ENCODE measurements at regions not wholly inside any gene's neighbourhood (a gene's known extent, or its start where the extent isn't known, plus 50 kb on each side); places are given as distances from the start of the nearest gene placed in this dataset.

DNA sequence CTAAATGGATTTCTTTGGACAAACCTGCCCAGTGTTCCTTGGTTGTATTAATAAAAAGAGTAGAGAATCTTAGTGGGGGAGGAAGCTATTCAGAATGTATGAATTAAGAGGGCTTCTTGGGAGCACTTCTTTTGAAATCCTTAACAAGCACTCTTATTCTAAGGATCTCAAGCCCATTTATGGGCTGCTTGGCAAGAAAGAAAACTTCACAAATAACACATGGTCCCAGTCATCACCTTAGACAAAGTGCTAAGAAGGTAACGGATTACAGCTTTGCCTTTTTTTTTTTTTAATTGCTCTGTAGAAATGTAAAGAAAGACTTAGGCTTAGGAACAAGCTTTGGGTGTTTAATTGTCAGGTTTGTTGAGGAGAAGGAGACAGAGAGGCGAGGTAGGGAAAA is 76.6 kb upstream of the IPO9 start:
- no peak for DNase-seq

- DNase-seq = no peak
These were observed 75.5 kb upstream of the IPO9 start for GRCh38 chr1:201753492-201753891.

GRCh38 chr1:201754353-201754752 is 74.6 kb upstream of the IPO9 start:
- DNase-seq = no peak

DNA sequence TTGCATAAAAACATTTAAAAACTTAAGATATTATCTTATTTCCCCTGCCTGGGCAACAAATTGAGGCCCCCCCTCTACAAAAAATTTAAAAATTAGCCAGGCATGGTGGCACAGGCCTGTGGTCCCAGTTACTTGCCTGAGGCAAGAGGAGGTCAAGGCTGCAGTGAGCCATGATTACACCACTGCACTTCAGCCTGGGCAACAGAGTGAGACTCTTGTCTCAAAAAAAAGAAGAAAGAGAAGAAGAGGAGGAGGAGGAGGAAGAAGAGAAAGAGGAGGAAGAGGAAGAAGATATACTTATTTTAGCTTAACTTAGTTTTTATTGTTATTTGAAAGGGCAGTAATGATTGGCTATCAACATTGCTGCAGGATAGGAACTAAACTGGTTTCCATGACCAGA is 73.8 kb upstream of the IPO9 start:
- DNase-seq = no peak

- peak; percentile 64 for DNase-seq
These were observed 72.6 kb upstream of the IPO9 start for GRCh38 chr1:201756406-201756805.

- no peak for DNase-seq
These were observed 70.4 kb upstream of the IPO9 start for GRCh38 chr1:201758499-201759050.

DNA sequence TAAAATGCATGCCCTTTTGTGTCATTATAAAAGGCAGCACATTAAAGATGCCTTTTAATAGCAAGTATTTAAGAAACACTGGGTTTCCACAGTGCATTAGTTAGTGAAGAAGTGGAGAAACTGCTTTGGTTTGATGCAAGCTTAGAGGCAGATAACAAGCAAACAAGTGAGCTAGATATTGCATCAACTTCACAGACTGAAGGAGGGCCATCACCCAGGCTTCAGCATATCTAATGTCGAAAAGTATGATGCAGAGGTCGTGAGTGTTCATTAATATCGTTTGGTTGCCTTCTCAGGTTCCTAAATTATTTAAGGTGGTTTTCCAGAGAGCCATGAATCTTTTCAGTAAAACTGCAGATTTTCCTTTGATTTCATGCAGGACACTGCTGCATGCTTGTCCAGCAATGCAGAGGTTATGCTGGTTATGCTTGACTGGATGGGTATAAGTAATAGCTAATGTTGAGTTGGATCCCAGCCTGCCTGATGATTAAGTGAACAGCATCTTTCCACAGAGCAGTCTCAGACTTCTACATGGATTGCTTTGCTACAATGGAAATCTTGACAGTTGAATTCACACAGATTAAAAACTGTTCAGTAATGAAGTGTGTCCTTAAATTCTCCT is 69.7 kb upstream of the IPO9 start:
- peak; percentile 38 for DNase-seq

DNA sequence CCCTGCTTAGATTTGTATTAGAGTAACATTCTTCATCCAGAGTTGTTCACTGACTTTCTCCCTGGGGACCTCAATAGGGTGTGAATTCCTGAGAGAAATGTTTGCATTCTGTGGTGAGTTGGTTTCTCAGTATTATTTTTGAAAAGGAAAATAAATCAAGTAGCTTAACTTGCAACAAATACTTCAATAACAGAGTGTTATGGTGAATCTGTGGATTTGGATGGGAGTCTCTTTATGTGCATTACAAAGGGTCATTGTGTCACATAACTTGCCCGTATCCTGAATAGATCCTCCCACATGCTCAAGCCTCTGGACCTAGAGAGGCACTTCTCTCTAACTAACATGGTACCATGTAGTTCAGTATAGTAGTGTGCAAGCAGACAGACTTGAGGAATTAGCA is 68.4 kb upstream of the IPO9 start:
- no peak for DNase-seq

DNA sequence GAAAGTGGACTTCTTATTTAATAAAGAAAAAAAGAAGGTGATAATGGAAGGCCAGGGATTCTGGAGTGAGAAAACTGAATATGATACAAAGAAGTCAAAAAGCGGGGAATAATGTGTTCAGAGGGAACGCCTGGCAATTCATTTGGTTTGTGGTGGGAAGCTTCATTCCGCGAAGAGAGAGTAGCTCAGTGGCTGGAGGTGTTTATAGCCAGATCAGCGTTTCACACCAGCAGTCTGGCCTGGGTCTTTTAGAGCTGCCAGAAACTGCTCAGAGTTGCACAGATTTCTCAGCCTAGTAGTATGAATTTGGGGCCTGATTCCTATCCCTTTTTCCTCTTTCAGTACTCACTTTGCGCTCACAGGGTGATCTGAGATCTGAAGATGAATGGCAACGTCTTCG is 67.8 kb upstream of the IPO9 start:
- no peak for DNase-seq

- DNase-seq = no peak
These were observed 67.1 kb upstream of the IPO9 start for GRCh38 chr1:201761871-201762270.

DNA sequence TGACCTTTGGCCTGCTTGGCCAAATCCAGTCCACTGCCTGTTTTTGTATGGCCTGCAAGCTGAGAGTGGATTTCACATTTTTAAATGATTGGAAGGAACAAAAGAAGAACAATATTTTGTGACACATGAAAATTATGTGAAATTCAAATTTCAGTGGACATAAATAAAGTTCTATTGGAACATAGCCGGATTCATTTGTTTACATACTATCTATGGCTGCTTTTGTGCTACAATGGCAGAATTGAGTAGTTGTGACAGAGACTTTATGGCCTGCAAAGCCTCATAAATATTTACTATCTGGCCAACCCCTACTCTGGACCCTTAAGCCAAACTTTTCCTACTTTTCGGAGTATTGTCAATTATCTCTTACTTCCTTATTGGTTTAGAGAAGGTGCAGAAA is 66.6 kb upstream of the IPO9 start:
- no peak for DNase-seq

GRCh38 chr1:201763455-201764140 is 65.4 kb upstream of the IPO9 start:
- DNase-seq = no peak

DNA sequence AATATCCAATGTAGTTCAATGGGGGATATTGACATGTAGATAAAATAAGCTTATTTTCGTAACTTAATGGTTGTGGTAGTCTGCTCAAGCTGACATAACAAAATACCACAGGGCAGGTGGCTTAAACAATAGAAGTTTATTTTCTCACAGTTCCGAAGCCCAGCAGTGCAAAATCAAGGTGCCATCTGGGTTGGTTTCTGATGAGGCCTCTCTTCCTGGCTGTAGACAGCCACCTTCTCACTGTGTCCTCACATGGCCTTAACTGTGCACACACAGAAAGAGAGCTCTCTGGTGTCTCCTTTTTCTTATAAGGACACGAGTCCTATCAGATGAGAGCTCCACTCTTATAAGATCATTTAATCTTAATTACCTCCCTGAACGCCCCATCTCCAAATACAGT is 64.8 kb upstream of the IPO9 start:
- DNase-seq = no peak

GRCh38 chr1:201764579-201764978 is 64.4 kb upstream of the IPO9 start:
- no peak for DNase-seq

GRCh38 chr1:201766131-201766866 is 62.7 kb upstream of the IPO9 start:
- DNase-seq = peak; percentile 25

DNA sequence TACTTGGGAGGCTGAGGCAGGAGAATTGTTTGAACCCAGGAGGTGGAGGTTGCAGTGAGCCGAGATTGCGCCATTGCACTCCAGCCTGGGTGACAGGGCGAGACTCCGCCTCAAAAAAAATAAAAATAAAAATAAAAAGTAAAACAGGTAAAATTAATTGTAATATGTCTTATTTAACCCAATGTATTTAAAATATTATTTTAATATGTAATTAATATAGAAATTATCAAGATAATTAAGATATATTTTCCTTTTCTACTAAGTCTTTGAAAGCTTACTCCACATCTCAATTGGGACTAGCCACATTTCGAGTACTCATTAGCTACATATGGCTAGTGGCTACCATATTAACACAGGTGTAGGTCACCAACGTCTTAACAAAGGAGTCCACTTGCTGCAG is 61.6 kb upstream of the IPO9 start:
- no peak for DNase-seq

DNA sequence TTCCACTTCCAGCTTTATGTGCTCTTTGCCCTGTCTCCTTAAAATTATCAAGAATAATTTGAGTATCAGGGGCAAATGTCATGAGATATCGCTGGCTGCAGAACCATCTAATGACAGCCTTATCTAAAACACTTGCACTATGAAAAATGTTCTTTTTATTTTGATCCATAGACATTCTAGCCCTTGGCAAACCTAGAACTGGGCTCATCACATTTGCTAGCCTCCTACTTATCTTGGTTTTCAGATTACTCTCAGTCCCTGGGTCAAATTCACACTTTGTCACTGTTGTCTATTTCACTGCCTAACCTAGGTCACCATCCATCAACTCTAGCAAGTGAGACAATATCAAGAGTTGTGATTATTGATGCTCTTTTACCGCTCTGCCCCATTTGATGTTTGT is 59.9 kb upstream of the IPO9 start:
- DNase-seq = no peak

DNA sequence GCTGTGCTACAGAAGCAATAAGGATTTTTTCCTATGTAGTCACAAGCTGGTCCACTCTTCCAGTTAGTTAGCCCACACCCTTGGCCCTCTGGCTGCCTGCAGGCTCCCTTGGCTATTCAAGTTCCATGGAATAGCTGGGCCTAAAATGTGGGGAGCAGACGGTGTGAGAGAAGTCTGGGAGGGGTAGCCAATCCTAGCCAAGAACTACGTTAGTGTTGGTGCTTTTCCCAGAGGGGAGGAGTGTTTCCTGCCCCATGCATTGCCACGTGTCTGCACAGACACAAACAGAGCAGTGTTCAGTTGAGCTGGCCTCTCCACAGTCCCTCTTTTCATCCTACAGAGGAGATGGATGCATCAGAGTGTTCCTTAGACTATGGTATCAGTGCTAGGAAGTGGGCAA is 59.0 kb upstream of the IPO9 start:
- DNase-seq = no peak

- no peak for DNase-seq
These were observed 57.5 kb upstream of the IPO9 start for GRCh38 chr1:201771466-201771865.

DNA sequence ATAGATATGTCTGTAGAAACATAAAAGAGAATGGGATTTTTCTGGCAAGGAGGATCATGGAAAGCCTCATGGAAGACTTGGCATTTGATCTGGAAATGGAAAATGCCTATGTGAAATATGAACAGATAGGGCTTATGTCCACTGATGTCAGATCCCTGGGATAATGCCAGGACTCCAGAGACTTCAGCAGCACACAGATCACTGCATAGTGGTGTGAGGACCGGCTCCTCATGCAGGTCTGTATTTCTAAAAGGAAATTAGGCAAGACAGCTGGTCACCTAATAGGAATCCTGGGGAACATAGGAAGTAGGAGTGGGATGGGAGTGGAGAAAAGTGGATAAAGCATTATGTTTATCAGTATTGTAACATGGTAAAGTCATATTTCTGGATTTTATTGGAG is 56.8 kb upstream of the IPO9 start:
- DNase-seq = no peak

DNA sequence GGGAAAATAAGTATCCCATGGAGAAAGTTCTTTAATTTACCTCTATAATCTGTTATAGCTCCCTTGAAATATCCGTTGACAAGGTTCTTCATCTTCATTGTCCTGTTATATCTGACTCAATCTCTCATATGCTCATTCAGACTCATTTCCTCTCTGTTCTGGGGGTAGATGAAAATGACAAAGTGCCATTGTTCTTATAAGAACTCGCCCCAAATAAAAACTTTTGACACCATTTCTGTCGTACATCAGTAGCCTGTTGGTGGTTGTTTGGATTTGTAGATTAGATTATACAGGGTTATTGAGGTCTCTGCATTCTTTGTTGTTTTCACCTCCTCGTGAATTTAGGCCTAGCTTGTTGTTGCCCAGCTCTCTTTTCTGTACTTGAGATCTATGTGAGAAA is 55.2 kb upstream of the IPO9 start:
- DNase-seq = no peak

- DNase-seq = no peak
These were observed 54.6 kb upstream of the IPO9 start for GRCh38 chr1:201774224-201774982.

- no peak for DNase-seq
These were observed 54.0 kb upstream of the IPO9 start for GRCh38 chr1:201774983-201775344.
